Body of pancreas (tissue), 4 donors: ENCODE measurements at regions not wholly inside any gene's neighbourhood (a gene's known extent, or its start where the extent isn't known, plus 50 kb on each side); places are given as distances from the start of the nearest gene placed in this dataset.

Experiments
- CTCF ChIP-seq, 7 experiments: fragments of 450-650 bp in 4 of 7; fragments of 200-600 bp in 3 of 7; sonication (generic) in 3 of 7; IDR thresholded peaks; one replicate each; pipeline ENCODE4 v1.5.1; 2016 to 2019; ENCODE audit warnings: antibody characterized with exemption in 7 of 7
- POLR2A ChIP-seq, 3 donors: fragments of 450-650 bp; IDR thresholded peaks; one replicate each; pipeline ENCODE4 v1.6.1; 2016; ENCODE audit warnings: antibody characterized with exemption in 3 of 3, mild to moderate bottlenecking in 2 of 3

- TF ChIP-seq POLR2A (IDR thresholded peaks at IDR 0.05) (no peak), CTCF (IDR thresholded peaks at IDR 0.05) (no peak)
Observed at GRCh38 chr2:172249334-172249733, 146.6 kb upstream of the DLX2 start.
